Uterus (tissue), 3 donors: ENCODE measurements at regions not wholly inside any gene's neighbourhood (a gene's known extent, or its start where the extent isn't known, plus 50 kb on each side); places are given as distances from the start of the nearest gene placed in this dataset.

Source experiments
- DNase-seq, 2 donors: peaks; one replicate each; pipeline ENCODE4 v3.0.0-alpha.2; 2019 to 2020
- H3K27ac ChIP-seq, 2 donors: fragments of 200-600 bp; sonication (generic); 1 replicate in 1 of 2; 2 replicates in 1 of 2; pipeline ENCODE4 v1.5.1; 2016 to 2018
- H3K27me3 ChIP-seq, 2 donors: fragments of 200-600 bp; sonication (generic); one replicate each; pipeline ENCODE4 v1.5.1; 2018 to 2019; ENCODE audit warnings: control low read depth in 1 of 2
- H3K36me3 ChIP-seq, 2 donors: fragments of 200-600 bp; sonication (generic); one replicate each; pipeline ENCODE4 v1.5.1; 2019; ENCODE audit warnings: control low read depth in 1 of 2
- H3K4me1 ChIP-seq, 2 donors: fragments of 200-600 bp; sonication (generic); one replicate each; pipeline ENCODE4 v1.5.1; 2018 to 2019; ENCODE audit warnings: control low read depth in 1 of 2
- H3K4me3 ChIP-seq, 2 donors: fragments of 200-600 bp; sonication (generic); 1 replicate in 1 of 2; 2 replicates in 1 of 2; pipeline ENCODE4 v1.5.1; 2018 to 2019; ENCODE audit warnings: mild to moderate bottlenecking in 1 of 2
- H3K9me3 ChIP-seq, 2 donors: fragments of 200-600 bp; sonication (generic); one replicate each; pipeline ENCODE4 v1.5.1; 2019; ENCODE audit warnings: control low read depth in 1 of 2
- CTCF ChIP-seq, 4 experiments: fragments of 200-600 bp in 2 of 4; fragments of 450-650 bp in 2 of 4; sonication (generic) in 2 of 4; IDR thresholded peaks; one replicate each; pipeline ENCODE4 v1.5.1; 2016 to 2019; ENCODE audit warnings: antibody characterized with exemption in 4 of 4, mild to moderate bottlenecking in 2 of 4, moderate library complexity in 1 of 4
- POLR2A ChIP-seq, 2 donors: fragments of 450-650 bp; IDR thresholded peaks; one replicate each; pipeline ENCODE4 v1.6.1; 2016; ENCODE audit warnings: antibody characterized with exemption in 2 of 2, mild to moderate bottlenecking in 1 of 2, moderate library complexity in 1 of 2
- intact Hi-C: fragments of 100-400 bp; cut with DNase I; formaldehyde crosslinking; loops from one replicate; pipeline ENCODE4 v1.15.1; 2023; ENCODE audit warnings: low total_unique reads
- donor health status: DM: yes; HTN: yes; CAD: no.

GRCh38 chr6:54050750-54051149 is 60.5 kb upstream of the MLIP start:
- no peak for DNase-seq
- H3K4me3 ChIP-seq = no peak overlapping the region
- TF ChIP-seq POLR2A (IDR thresholded peaks at IDR 0.05) (no peak), CTCF (IDR thresholded peaks at IDR 0.05) (no peak)
- H3K36me3 ChIP-seq = no peaks in the 10 kb centered on the region
- no peaks in the 10 kb centered on the region for H3K9me3 ChIP-seq
- H3K27me3 ChIP-seq = no peaks in the 10 kb centered on the region
- no peaks in the 10 kb centered on the region for H3K4me1 ChIP-seq
- intact Hi-C loops = no loop called here
- no peak overlapping the region for H3K27ac ChIP-seq

GRCh38 chr6:54053881-54054391 is 57.3 kb upstream of the MLIP start:
- no peak overlapping the region for H3K27ac ChIP-seq
- DNase-seq = no peak
- no peak for TF ChIP-seq CTCF (IDR thresholded peaks at IDR 0.05)
- no peak for TF ChIP-seq POLR2A (IDR thresholded peaks at IDR 0.05)

GRCh38 chr6:54056105-54056504 is 55.1 kb upstream of the MLIP start:
- Histone ChIP-seq H3K27me3 (no peaks in the 10 kb centered on the region), H3K4me3 (no peak overlapping the region), H3K9me3 (no peaks in the 10 kb centered on the region), H3K27ac (no peak overlapping the region), H3K4me1 (no peaks in the 10 kb centered on the region), H3K36me3 (no peaks in the 10 kb centered on the region)
- no peak for DNase-seq
- intact Hi-C loops = no loop called here
- TF ChIP-seq CTCF (IDR thresholded peaks at IDR 0.05) (no peak), POLR2A (IDR thresholded peaks at IDR 0.05) (no peak)

More at GRCh38 chr6:54053881-54054391, 57.3 kb upstream of the MLIP start:
- no peak overlapping the region for H3K4me3 ChIP-seq
- no peaks in the 10 kb centered on the region for H3K36me3 ChIP-seq
- intact Hi-C loops = no loop called here
- no peaks in the 10 kb centered on the region for H3K9me3 ChIP-seq
- no peaks in the 10 kb centered on the region for H3K27me3 ChIP-seq
- no peaks in the 10 kb centered on the region for H3K4me1 ChIP-seq

GRCh38 chr6:54057058-54057457 is 54.2 kb upstream of the MLIP start:
- DNase-seq = no peak
- Histone ChIP-seq H3K4me1 (no peaks in the 10 kb centered on the region), H3K36me3 (no peaks in the 10 kb centered on the region), H3K4me3 (no peak overlapping the region), H3K9me3 (no peaks in the 10 kb centered on the region), H3K27me3 (no peaks in the 10 kb centered on the region), H3K27ac (no peak overlapping the region)
- intact Hi-C loops = no loop called here
- TF ChIP-seq CTCF (IDR thresholded peaks at IDR 0.05) (no peak), POLR2A (IDR thresholded peaks at IDR 0.05) (no peak)

- Histone ChIP-seq H3K4me1 (no peaks in the 10 kb centered on the region), H3K4me3 (no peak overlapping the region), H3K27ac (no peak overlapping the region), H3K27me3 (no peaks in the 10 kb centered on the region), H3K9me3 (no peaks in the 10 kb centered on the region), H3K36me3 (no peaks in the 10 kb centered on the region)
- intact Hi-C loops = no loop called here
- DNase-seq = no peak
- TF ChIP-seq POLR2A (IDR thresholded peaks at IDR 0.05) = no peak
- no peak for TF ChIP-seq CTCF (IDR thresholded peaks at IDR 0.05)
Observed at GRCh38 chr6:54058236-54058635, 53.0 kb upstream of the MLIP start.
